Right lobe of liver (tissue), 4 donors: ENCODE measurements at regions not wholly inside any gene's neighbourhood (a gene's known extent, or its start where the extent isn't known, plus 50 kb on each side); places are given as distances from the start of the nearest gene placed in this dataset.

Experiments used
- CTCF ChIP-seq, 4 donors: fragments of 200-600 bp in 3 of 4; fragments of 450-650 bp in 1 of 4; IDR thresholded peaks; one replicate each; pipeline versions ENCODE4 v1.5.1 to v1.8.0; 2016 to 2022; ENCODE audit warnings: antibody characterized with exemption in 4 of 4, mild to moderate bottlenecking in 2 of 4
- POLR2A ChIP-seq: fragments of 450-650 bp; IDR thresholded peaks from one replicate; pipeline ENCODE4 v1.6.1; 2017; ENCODE audit warnings: antibody characterized with exemption, mild to moderate bottlenecking
- donor health status: DM: no; HTN: no; CAD: no.
- donor health status: DM: no; HTN: no; CAD: no.
- donor health status: DM: no; HTN: yes; CAD: no.

- TF ChIP-seq CTCF (IDR thresholded peaks at IDR 0.05) = no peak
- TF ChIP-seq POLR2A = no peak
These were observed 73.2 kb downstream of the GGTLC2 start for GRCh38 chr22:22717664-22718063.
